ENCODE measurements at regions not wholly inside any gene's neighbourhood (a gene's known extent, or its start where the extent isn't known, plus 50 kb on each side); places are given as distances from the start of the nearest gene placed in this dataset.

DNA sequence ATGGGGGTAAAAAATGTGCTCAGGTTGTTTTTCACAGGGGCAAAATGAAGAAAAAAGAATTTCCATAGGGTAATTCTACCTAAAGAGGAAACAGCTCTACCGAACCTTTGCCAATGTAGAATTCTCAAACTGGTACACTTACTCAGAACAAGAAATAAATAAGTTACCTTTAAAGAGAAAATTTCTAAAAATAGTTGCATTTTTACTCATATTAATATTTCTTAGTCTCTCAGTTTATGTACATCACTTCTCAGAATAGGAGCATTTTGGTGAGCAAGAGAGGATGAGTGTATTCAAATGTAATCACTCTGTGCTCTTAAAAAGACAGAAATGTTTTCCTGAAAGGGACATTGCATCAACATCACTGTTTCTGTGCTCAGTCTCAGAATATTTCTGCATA, 574.7 kb upstream of the SLC8A1 start:
- Histone ChIP-seq H3K4me1 (ENCODE audit: insufficient read depth, low read length) (no peaks in the 10 kb centered on the region), H3K79me2 (ENCODE audit: insufficient read depth, low read length) (no peaks in the 10 kb centered on the region), H4K20me1 (ENCODE audit: insufficient read depth, low read length) (no peaks in the 10 kb centered on the region), H3K9me3 (ENCODE audit: insufficient read depth, low read depth, low read length) (no peaks in the 10 kb centered on the region), H3K4me3 (ENCODE audit: insufficient read depth, low read depth, low read length) (no peak overlapping the region), H3K4me2 (ENCODE audit: low read length) (no peak overlapping the region), H3K27me3 (ENCODE audit: insufficient read depth, low read length) (no peaks in the 10 kb centered on the region), H2AFZ (ENCODE audit: low read depth, low read length) (no peak overlapping the region), H3K27ac (ENCODE audit: low read depth, low read length) (no peak overlapping the region), H3K9ac (ENCODE audit: low read length) (no peak overlapping the region), H3K36me3 (ENCODE audit: insufficient read depth, low read length) (no peaks in the 10 kb centered on the region)
- Mint-ChIP-seq H3K36me3 (ENCODE audit: low read depth, unreplicated experiment) (no peaks in the 10 kb centered on the region), H3K4me1 (ENCODE audit: low read depth, unreplicated experiment) (no peaks in the 10 kb centered on the region), H3K4me3 (ENCODE audit: unreplicated experiment) (no peak overlapping the region), H3K9me3 (ENCODE audit: unreplicated experiment) (no peaks in the 10 kb centered on the region), H3K27me3 (ENCODE audit: low read depth, unreplicated experiment) (no peaks in the 10 kb centered on the region), H3K27ac (ENCODE audit: unreplicated experiment) (no peak overlapping the region)
- no peak for FAIRE-seq
- no peak for DNase-seq (ENCODE audit: low read depth)
- TF ChIP-seq EZH2 (IDR thresholded peaks at IDR 0.05; ENCODE audit: insufficient read depth, low read length), result no peak
- TF ChIP-seq, protein P1, sequence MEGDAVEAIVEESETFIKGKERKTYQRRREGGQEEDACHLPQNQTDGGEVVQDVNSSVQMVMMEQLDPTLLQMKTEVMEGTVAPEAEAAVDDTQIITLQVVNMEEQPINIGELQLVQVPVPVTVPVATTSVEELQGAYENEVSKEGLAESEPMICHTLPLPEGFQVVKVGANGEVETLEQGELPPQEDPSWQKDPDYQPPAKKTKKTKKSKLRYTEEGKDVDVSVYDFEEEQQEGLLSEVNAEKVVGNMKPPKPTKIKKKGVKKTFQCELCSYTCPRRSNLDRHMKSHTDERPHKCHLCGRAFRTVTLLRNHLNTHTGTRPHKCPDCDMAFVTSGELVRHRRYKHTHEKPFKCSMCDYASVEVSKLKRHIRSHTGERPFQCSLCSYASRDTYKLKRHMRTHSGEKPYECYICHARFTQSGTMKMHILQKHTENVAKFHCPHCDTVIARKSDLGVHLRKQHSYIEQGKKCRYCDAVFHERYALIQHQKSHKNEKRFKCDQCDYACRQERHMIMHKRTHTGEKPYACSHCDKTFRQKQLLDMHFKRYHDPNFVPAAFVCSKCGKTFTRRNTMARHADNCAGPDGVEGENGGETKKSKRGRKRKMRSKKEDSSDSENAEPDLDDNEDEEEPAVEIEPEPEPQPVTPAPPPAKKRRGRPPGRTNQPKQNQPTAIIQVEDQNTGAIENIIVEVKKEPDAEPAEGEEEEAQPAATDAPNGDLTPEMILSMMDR (IDR thresholded peaks at IDR 0.05; ENCODE audit: insufficient read depth, low read depth, low read length), result no peak

DNA sequence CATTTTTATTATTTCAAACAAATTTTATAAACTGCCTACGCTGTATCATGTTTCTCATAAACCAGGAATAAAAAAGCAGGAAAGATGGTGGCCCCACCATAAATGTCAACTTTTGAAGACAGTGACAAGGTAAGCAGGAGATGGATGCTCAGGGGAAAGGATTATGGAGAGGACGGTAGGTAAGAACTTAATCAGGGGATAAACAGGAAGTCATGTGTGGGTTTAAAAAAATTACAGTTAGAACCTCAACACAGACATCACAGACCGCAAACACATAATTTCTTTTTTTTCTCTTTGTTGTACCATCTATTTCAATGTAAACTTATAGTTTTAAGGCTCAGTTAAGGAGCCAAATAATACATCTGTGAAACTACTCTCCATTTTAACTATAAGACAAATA, 575.2 kb upstream of the SLC8A1 start:
- Mint-ChIP-seq H3K27ac (ENCODE audit: unreplicated experiment) (no peak overlapping the region), H3K4me3 (ENCODE audit: unreplicated experiment) (no peak overlapping the region), H3K36me3 (ENCODE audit: low read depth, unreplicated experiment) (no peaks in the 10 kb centered on the region), H3K9me3 (ENCODE audit: unreplicated experiment) (no peaks in the 10 kb centered on the region), H3K4me1 (ENCODE audit: low read depth, unreplicated experiment) (no peaks in the 10 kb centered on the region), H3K27me3 (ENCODE audit: low read depth, unreplicated experiment) (no peaks in the 10 kb centered on the region)
- H3K27me3 ChIP-seq (ENCODE audit: insufficient read depth, low read length), result no peaks in the 10 kb centered on the region
- H3K9ac ChIP-seq (ENCODE audit: low read length), result no peak overlapping the region
- H3K27ac ChIP-seq (ENCODE audit: low read depth, low read length), result no peak overlapping the region
- no peak overlapping the region for H2AFZ ChIP-seq (ENCODE audit: low read depth, low read length)
- H3K9me3 ChIP-seq (ENCODE audit: insufficient read depth, low read depth, low read length), result no peaks in the 10 kb centered on the region
- no peaks in the 10 kb centered on the region for H3K36me3 ChIP-seq (ENCODE audit: insufficient read depth, low read length)
- no peaks in the 10 kb centered on the region for H3K79me2 ChIP-seq (ENCODE audit: insufficient read depth, low read length)
- no peak for DNase-seq (ENCODE audit: low read depth)
- no peak for FAIRE-seq
- H3K4me3 ChIP-seq (ENCODE audit: insufficient read depth, low read depth, low read length), result no peak overlapping the region
- H4K20me1 ChIP-seq (ENCODE audit: insufficient read depth, low read length), result no peaks in the 10 kb centered on the region
- H3K4me1 ChIP-seq (ENCODE audit: insufficient read depth, low read length), result no peaks in the 10 kb centered on the region
- no peak for TF ChIP-seq EZH2 (IDR thresholded peaks at IDR 0.05; ENCODE audit: insufficient read depth, low read length)
- TF ChIP-seq, protein P1 (IDR thresholded peaks at IDR 0.05; ENCODE audit: insufficient read depth, low read depth, low read length), result no peak
- H3K4me2 ChIP-seq (ENCODE audit: low read length), result no peak overlapping the region

DNA sequence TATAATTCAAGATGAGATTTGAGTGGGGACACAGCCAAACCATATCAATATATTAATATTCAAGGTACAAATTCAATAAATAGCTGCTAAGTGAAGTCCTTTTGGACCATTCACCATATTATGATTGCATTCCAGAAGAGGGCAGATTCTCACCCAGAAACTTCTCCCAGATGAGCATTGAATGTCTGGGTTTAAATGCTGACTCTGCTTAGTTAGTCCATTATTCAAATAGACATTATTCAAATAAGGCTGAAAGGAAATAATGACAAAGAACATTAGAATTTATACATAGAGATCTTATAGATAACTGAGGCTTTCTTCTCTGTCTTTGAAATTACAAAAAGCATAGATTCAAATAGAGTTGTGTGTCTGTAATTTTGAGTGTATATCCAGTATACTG, 579.4 kb upstream of the SLC8A1 start:
- Histone ChIP-seq H4K20me1 (ENCODE audit: insufficient read depth, low read length) (no peaks in the 10 kb centered on the region), H2AFZ (ENCODE audit: low read depth, low read length) (no peak overlapping the region), H3K4me3 (ENCODE audit: insufficient read depth, low read depth, low read length) (no peak overlapping the region), H3K9ac (ENCODE audit: low read length) (no peak overlapping the region), H3K4me1 (ENCODE audit: insufficient read depth, low read length) (no peaks in the 10 kb centered on the region), H3K79me2 (ENCODE audit: insufficient read depth, low read length) (no peaks in the 10 kb centered on the region), H3K27ac (ENCODE audit: low read depth, low read length) (no peak overlapping the region), H3K4me2 (ENCODE audit: low read length) (no peak overlapping the region), H3K36me3 (ENCODE audit: insufficient read depth, low read length) (no peaks in the 10 kb centered on the region), H3K27me3 (ENCODE audit: insufficient read depth, low read length) (no peaks in the 10 kb centered on the region), H3K9me3 (ENCODE audit: insufficient read depth, low read depth, low read length) (no peaks in the 10 kb centered on the region)
- Mint-ChIP-seq H3K27me3 (ENCODE audit: low read depth, unreplicated experiment) (no peaks in the 10 kb centered on the region), H3K4me1 (ENCODE audit: low read depth, unreplicated experiment) (no peaks in the 10 kb centered on the region), H3K4me3 (ENCODE audit: unreplicated experiment) (no peak overlapping the region), H3K36me3 (ENCODE audit: low read depth, unreplicated experiment) (no peaks in the 10 kb centered on the region), H3K9me3 (ENCODE audit: unreplicated experiment) (no peaks in the 10 kb centered on the region), H3K27ac (ENCODE audit: unreplicated experiment) (no peak overlapping the region)
- FAIRE-seq (no peak), DNase-seq (ENCODE audit: low read depth) (no peak)
- TF ChIP-seq EZH2 (IDR thresholded peaks at IDR 0.05; ENCODE audit: insufficient read depth, low read length), result no peak
- TF ChIP-seq, protein P1 (IDR thresholded peaks at IDR 0.05; ENCODE audit: insufficient read depth, low read depth, low read length), result no peak

Measured in astrocyte (in vitro differentiated cells and primary cell).